ENCODE measurements at regions not wholly inside any gene's neighbourhood (a gene's known extent, or its start where the extent isn't known, plus 50 kb on each side); places are given as distances from the start of the nearest gene placed in this dataset.
"Not testable (repeated sequence)": the region's sequence is repeated elsewhere in the genome, so short reads cannot be mapped to it uniquely, and the experiment has no call there.

DNA sequence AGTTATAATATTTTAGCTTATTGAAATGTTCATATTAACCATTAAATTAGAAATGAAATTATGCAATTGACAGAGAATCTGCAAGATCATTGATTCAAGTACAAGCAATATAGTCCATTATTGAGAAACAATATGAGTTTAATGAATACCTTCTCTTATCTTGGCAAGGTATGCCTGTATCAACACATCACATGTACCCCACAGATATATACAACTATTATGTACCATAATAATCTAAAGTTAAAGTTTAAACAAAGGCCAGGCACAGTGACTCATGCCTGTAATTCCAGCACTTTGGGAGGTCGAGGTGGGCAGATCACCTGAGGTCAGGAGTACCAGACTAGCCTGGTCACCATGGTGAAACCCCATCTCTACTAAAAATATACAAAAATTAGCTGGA, 514.7 kb downstream of the PCDH7 start:
- no peak for TF ChIP-seq TAF1 (IDR thresholded peaks at IDR 0.05; ENCODE audit: borderline replicate concordance, low read depth, low read length)
- no peak for DNase-seq (ENCODE audit: insufficient read length)
- FAIRE-seq: no peak

DNA sequence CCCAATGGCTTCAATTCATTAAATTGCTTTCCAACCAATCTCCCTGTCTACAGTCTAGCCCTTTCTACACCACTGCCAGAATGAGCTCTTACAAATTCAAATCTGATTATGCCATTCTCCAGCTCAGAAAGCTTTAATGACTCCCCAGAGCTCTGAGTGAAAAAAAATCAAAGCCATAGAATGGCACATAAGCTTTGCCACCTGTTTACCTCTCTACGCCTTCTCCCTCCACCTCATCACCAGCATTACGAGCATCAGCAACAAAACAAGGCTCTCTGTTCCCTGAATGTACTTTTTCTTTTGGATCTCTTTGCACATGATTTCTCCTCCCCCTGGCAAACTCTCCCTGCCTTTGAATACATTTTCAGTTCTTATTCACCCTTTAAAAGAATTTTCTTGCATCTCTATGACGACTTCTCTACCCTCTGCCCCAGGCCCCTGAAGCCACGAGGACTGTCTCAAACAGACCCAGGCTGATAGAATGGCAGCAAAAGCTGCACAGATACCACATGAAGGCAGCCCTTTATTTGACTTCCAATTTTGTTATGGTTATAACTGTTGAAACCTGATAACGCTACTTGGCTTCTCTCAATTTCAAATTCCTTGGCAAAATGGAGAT, 516.0 kb downstream of the PCDH7 start:
- FAIRE-seq (no peak), DNase-seq (ENCODE audit: insufficient read length) (no peak)
- TF ChIP-seq TAF1 (IDR thresholded peaks at IDR 0.05; ENCODE audit: borderline replicate concordance, low read depth, low read length) (no peak), POLR2A (IDR thresholded peaks at IDR 0.05; ENCODE audit: low read depth, low read length) (no peak), POLR2AphosphoS5 (IDR thresholded peaks at IDR 0.05; ENCODE audit: low read depth, low read length) (no peak)

DNA sequence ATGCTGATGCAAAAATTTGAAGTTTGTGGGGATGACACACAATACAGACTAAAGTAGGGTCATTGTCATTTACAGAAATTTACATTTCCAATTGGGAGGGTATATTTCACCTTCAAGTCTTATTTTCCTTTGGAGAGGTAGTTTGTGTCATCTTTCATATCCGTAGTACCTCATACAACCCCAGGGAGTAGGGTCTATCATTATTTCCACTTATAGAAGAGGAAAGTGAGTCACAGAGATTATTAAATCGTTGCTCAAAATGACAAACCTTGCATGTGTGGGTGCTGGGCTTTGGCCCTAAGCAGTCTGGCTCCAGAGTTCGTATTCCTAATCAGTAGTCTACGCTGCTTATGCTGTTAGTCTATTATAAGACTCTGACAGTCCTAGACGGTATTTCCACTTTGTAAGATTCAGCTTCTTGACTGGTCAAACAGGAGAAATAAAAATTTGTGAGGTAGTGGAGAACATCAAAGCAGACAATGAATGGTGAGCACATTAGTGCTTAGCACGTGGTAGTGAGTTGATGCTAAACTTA, 516.5 kb downstream of the PCDH7 start:
- FAIRE-seq: no peak
- TF ChIP-seq TAF1 (IDR thresholded peaks at IDR 0.05; ENCODE audit: borderline replicate concordance, low read depth, low read length): no peak
- no peak for TF ChIP-seq POLR2AphosphoS5 (IDR thresholded peaks at IDR 0.05; ENCODE audit: low read depth, low read length)
- TF ChIP-seq POLR2A (IDR thresholded peaks at IDR 0.05; ENCODE audit: low read depth, low read length): no peak
- DNase-seq (ENCODE audit: insufficient read length): no peak

GRCh38 chr4:31237233-31237632, 517.1 kb downstream of the PCDH7 start:
- DNase-seq (ENCODE audit: insufficient read length) (no peak), FAIRE-seq (no peak)
- no peak for TF ChIP-seq POLR2AphosphoS5 (IDR thresholded peaks at IDR 0.05; ENCODE audit: low read depth, low read length)
- no peak for TF ChIP-seq POLR2A (IDR thresholded peaks at IDR 0.05; ENCODE audit: low read depth, low read length)
- no peak for TF ChIP-seq TAF1 (IDR thresholded peaks at IDR 0.05; ENCODE audit: borderline replicate concordance, low read depth, low read length)

DNA sequence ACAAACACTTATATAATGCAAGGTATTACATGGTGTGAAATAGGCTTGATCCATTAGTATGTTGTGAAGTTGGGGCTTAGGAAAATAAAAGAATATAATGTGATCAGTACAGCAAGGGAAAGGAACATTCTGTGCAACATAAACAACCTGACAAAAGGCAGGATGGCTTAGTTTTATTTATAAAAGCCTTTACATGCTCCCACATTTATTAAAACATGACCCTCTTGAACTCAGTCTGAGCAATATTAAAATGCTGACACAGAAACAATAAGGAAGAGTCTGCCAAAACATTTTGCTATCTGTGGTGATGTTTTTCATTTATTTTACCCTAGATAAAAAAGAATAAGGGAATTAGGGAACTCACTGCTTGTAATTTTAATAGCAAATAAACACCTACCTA, 519.7 kb downstream of the PCDH7 start:
- FAIRE-seq: peak; percentile 54

GRCh38 chr4:31241504-31242106, 521.4 kb downstream of the PCDH7 start:
- TF ChIP-seq TAF1 (IDR thresholded peaks at IDR 0.05; ENCODE audit: borderline replicate concordance, low read depth, low read length): no peak
- TF ChIP-seq POLR2AphosphoS5 (IDR thresholded peaks at IDR 0.05; ENCODE audit: low read depth, low read length): no peak
- no peak for TF ChIP-seq POLR2A (IDR thresholded peaks at IDR 0.05; ENCODE audit: low read depth, low read length)
- no peak for FAIRE-seq
- no peak for DNase-seq (ENCODE audit: insufficient read length)

More for the DNA sequence above, 519.7 kb downstream of the PCDH7 start:
- TF ChIP-seq TAF1 (IDR thresholded peaks at IDR 0.05; ENCODE audit: borderline replicate concordance, low read depth, low read length) (no peak), POLR2AphosphoS5 (IDR thresholded peaks at IDR 0.05; ENCODE audit: low read depth, low read length) (no peak), POLR2A (IDR thresholded peaks at IDR 0.05; ENCODE audit: low read depth, low read length) (no peak)
- no peak for DNase-seq (ENCODE audit: insufficient read length)

- no peak for DNase-seq (ENCODE audit: insufficient read length)
- TF ChIP-seq TAF1 (IDR thresholded peaks at IDR 0.05; ENCODE audit: borderline replicate concordance, low read depth, low read length) (no peak), POLR2A (IDR thresholded peaks at IDR 0.05; ENCODE audit: low read depth, low read length) (no peak), POLR2AphosphoS5 (IDR thresholded peaks at IDR 0.05; ENCODE audit: low read depth, low read length) (no peak)
- FAIRE-seq: no peak
Observed at GRCh38 chr4:31246856-31247255, 526.7 kb downstream of the PCDH7 start.

- DNase-seq (ENCODE audit: insufficient read length) (no peak), FAIRE-seq (no peak)
- TF ChIP-seq POLR2A (IDR thresholded peaks at IDR 0.05; ENCODE audit: low read depth, low read length) (no peak), TAF1 (IDR thresholded peaks at IDR 0.05; ENCODE audit: borderline replicate concordance, low read depth, low read length) (no peak), POLR2AphosphoS5 (IDR thresholded peaks at IDR 0.05; ENCODE audit: low read depth, low read length) (no peak)
Observed at GRCh38 chr4:31259119-31259518, 539.0 kb downstream of the PCDH7 start.

- no peak for TF ChIP-seq TAF1 (IDR thresholded peaks at IDR 0.05; ENCODE audit: borderline replicate concordance, low read depth, low read length)
- TF ChIP-seq POLR2AphosphoS5 (IDR thresholded peaks at IDR 0.05; ENCODE audit: low read depth, low read length): no peak
- TF ChIP-seq POLR2A (IDR thresholded peaks at IDR 0.05; ENCODE audit: low read depth, low read length): no peak
- FAIRE-seq (no peak), DNase-seq (ENCODE audit: insufficient read length) (no peak)
Observed at GRCh38 chr4:31261632-31262031, 541.5 kb downstream of the PCDH7 start.

DNA sequence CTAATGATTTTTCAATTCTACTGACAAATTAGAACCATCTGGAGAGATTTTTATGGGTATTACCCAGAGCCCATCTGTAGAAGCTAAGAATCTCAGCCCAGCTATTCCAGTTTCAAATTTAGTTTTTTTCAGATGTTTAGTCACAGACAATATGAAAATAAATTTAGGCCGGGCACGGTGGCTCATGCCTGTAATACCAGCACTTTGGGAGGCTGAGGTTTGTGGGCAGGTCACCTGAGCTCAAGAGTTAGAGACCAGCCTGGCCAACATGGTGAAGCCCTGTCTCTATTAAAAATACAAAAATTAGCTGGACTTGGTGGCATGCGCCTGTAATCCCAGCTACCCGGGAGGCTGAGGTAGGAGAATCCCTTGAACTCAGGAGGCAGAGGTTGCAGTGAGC, 545.9 kb downstream of the PCDH7 start:
- not testable (repeated sequence) for FAIRE-seq; DNase-seq (ENCODE audit: insufficient read length)

DNA sequence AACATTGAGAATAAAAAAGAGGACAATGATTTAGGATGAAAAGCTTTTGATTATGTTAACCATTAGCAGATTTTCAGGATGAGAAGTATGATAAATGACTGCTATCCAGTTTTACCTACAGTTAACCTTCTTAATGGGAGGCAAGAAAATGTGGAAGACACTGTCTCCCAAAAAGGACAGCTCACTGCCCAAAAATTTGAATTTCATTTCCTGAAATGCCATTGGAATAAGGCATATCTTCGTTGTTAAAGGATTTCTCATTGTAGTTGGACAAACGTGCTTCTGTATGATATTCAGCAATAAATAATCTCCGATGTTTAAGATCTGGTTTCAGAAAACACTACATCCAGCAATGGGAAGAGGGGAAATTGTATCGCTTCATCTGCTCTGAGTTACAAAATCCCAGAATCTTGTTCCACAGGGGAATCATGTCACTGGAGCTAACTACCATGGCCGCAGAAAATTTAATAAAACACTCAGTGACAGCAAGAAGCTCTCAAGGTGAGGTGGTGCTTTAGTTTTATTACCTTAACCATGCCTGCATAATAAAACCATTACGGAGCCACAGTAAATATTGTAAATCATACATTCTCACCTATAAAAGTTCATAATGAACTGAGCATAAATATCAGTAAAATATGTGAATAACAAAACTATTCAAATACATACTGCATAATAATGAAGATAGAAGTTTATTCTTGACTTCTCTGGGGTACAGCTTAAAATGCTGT, 552.3 kb downstream of the PCDH7 start:
- TF ChIP-seq POLR2A (IDR thresholded peaks at IDR 0.05; ENCODE audit: low read depth, low read length): no peak
- TF ChIP-seq POLR2AphosphoS5 (IDR thresholded peaks at IDR 0.05; ENCODE audit: low read depth, low read length): no peak
- TF ChIP-seq TAF1 (IDR thresholded peaks at IDR 0.05; ENCODE audit: borderline replicate concordance, low read depth, low read length): no peak
- FAIRE-seq: no peak
- DNase-seq (ENCODE audit: insufficient read length): no peak

- no peak for DNase-seq (ENCODE audit: insufficient read length)
- TF ChIP-seq POLR2AphosphoS5 (IDR thresholded peaks at IDR 0.05; ENCODE audit: low read depth, low read length) (no peak), TAF1 (IDR thresholded peaks at IDR 0.05; ENCODE audit: borderline replicate concordance, low read depth, low read length) (no peak), POLR2A (IDR thresholded peaks at IDR 0.05; ENCODE audit: low read depth, low read length) (no peak)
- no peak for FAIRE-seq
Observed at GRCh38 chr4:31275906-31276305, 555.7 kb downstream of the PCDH7 start.
